Lung (tissue), 11 donors: ENCODE measurements at regions not wholly inside any gene's neighbourhood (a gene's known extent, or its start where the extent isn't known, plus 50 kb on each side); places are given as distances from the start of the nearest gene placed in this dataset.

ENCODE experiments used
- ATAC-seq: fragments of 200-7000 bp; cut with Tn5 transposase; one replicate; pipeline ENCODE4 v1.9.1; 2020; ENCODE audit warnings: moderate number of reproducible peaks; ENCODE audit not compliant: insufficient read depth, low FRiP score
- DNase-seq, 3 donors: peaks; one replicate each; pipeline ENCODE4 v3.0.0-alpha.2; 2013 to 2017
- H3K27ac ChIP-seq, 2 donors: one replicate each; pipeline ENCODE4 v1.5.1; 2013; ENCODE audit warnings: mild to moderate bottlenecking in 2 of 2, moderate library complexity in 2 of 2, control low read depth in 1 of 2, inconsistent platforms in 1 of 2, low read depth in 1 of 2, low read length in 1 of 2
- H3K27me3 ChIP-seq, 3 donors: one replicate each; pipeline ENCODE4 v1.5.1; 2013; ENCODE audit warnings: low read length in 2 of 3; ENCODE audit not compliant: control insufficient read depth in 3 of 3, insufficient read depth in 3 of 3
- H3K36me3 ChIP-seq, 4 donors: one replicate each; pipeline ENCODE4 v1.5.1; 2013; ENCODE audit warnings: low read length in 4 of 4, mild to moderate bottlenecking in 1 of 4, moderate library complexity in 1 of 4; ENCODE audit not compliant: control insufficient read depth in 4 of 4, insufficient read depth in 4 of 4
- H3K4me1 ChIP-seq, 5 donors: one replicate each; pipeline ENCODE4 v1.5.1; 2013; ENCODE audit warnings: low read length in 5 of 5, mild to moderate bottlenecking in 2 of 5, moderate library complexity in 1 of 5; ENCODE audit not compliant: control insufficient read depth in 5 of 5, insufficient read depth in 5 of 5
- H3K4me3 ChIP-seq: one replicate; pipeline ENCODE4 v1.5.1; 2013; ENCODE audit warnings: mild to moderate bottlenecking, control low read depth, moderate library complexity
- H3K9ac ChIP-seq, 2 donors: one replicate each; pipeline ENCODE4 v1.5.1; 2013; ENCODE audit warnings: low read length in 2 of 2, control low read depth in 1 of 2; ENCODE audit not compliant: insufficient read depth in 1 of 2
- H3K9me3 ChIP-seq, 4 donors: one replicate each; pipeline ENCODE4 v1.5.1; 2013; ENCODE audit warnings: low read length in 3 of 4, mild to moderate bottlenecking in 1 of 4, moderate library complexity in 1 of 4; ENCODE audit not compliant: control insufficient read depth in 4 of 4, insufficient read depth in 3 of 4
- CTCF ChIP-seq: IDR thresholded peaks from 2 replicates; pipeline ENCODE4 v1.5.1; 2012; ENCODE audit warnings: mild to moderate bottlenecking; ENCODE audit errors: control extremely low read depth, extremely low read depth
- WGBS, 2 donors: extraction: QIAGEN DNeasy Blood & Tissue Kit; methylation state at CpG; one replicate each; pipeline ENCODE4 v1.1.7; 2013; 5-methylcytosine and 5-hydroxymethylcytosine counted together
- donor health status: control.
- donor health status: control.
- donor health status: Bipolar disorder and iron deficiency.
- donor health status: healthy.
- donor health status: DM: yes; HTN: yes; CAD: no.

GRCh38 chr1:47630346-47630745, 192.5 kb downstream of the FOXD2 start:
- ATAC-seq (no peak), DNase-seq (no peak)
- no peak for TF ChIP-seq CTCF
- peaks cover 0 to under 1% (median 0%) of the 10 kb centered on the region in 3 donors for H3K27me3 ChIP-seq
- H3K36me3 ChIP-seq: no peaks in the 10 kb centered on the region
- H3K4me3 ChIP-seq: no peak overlapping the region
- WGBS, 2 donors: 95 to 98% methylated on average over 4 of the region's 4 CpGs
- peaks cover 0 to 8% (median 0%) of the 10 kb centered on the region in 5 donors for H3K4me1 ChIP-seq
- no peaks in the 10 kb centered on the region for H3K9me3 ChIP-seq
- no peak overlapping the region for H3K9ac ChIP-seq
- no peak overlapping the region for H3K27ac ChIP-seq

DNA sequence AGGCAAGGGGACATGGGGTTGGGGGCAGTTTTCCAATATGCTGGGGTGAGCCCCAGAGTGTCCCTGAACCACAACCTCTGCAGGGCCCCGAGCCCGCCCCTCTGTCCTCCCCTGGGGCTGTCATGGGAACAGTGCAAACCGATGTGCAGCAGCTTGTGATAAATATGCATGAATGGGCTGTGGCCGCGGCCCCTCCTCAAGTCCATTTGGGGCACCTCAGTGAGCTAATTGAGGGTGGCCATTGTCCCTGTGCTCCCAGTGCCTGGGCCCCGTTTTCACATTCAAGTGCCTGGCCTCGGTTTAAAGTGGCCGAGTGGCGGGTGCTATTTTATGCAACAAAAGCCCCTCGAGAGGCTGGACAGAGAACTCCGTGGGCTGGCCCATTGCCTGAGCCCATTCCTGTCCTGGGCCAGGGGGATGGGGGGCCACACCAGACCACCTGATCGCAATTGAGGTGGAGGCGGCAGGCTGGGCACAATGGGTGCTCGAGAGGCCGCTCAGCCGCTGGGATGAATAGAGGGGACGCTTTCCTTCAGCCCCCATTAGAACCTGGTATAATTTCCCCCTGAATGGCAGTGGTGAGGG, 193.7 kb downstream of the FOXD2 start:
- TF ChIP-seq CTCF: no peak
- 81 to 86% methylated on average over 17 of the region's 17 CpGs for whole genome bisulfite sequencing, 2 donors
- Histone ChIP-seq H3K27ac (no peak overlapping the region), H3K36me3 (no peaks in the 10 kb centered on the region), H3K4me1 (peaks cover 0 to 8% (median 0%) of the 10 kb centered on the region in 5 donors), H3K4me3 (no peak overlapping the region), H3K9ac (no peak overlapping the region), H3K27me3 (peaks cover 0 to 4% (median 0%) of the 10 kb centered on the region in 3 donors), H3K9me3 (no peaks in the 10 kb centered on the region)
- DNase-seq (no peak), ATAC-seq (no peak)

- H3K36me3 ChIP-seq: no peaks in the 10 kb centered on the region
- no peak for DNase-seq
- no peaks in the 10 kb centered on the region for H3K9me3 ChIP-seq
- 86 to 94% methylated on average over 5 of the region's 5 CpGs for WGBS, 2 donors
- TF ChIP-seq CTCF: no peak
- H3K27me3 ChIP-seq: peaks cover 0 to 4% (median 0%) of the 10 kb centered on the region in 3 donors
- H3K27ac ChIP-seq: no peak overlapping the region
- ATAC-seq: no peak
- no peaks in the 10 kb centered on the region for H3K4me1 ChIP-seq
- H3K9ac ChIP-seq: no peak overlapping the region
- no peak overlapping the region for H3K4me3 ChIP-seq
Observed at GRCh38 chr1:47635111-47635510, 197.3 kb downstream of the FOXD2 start.

DNA sequence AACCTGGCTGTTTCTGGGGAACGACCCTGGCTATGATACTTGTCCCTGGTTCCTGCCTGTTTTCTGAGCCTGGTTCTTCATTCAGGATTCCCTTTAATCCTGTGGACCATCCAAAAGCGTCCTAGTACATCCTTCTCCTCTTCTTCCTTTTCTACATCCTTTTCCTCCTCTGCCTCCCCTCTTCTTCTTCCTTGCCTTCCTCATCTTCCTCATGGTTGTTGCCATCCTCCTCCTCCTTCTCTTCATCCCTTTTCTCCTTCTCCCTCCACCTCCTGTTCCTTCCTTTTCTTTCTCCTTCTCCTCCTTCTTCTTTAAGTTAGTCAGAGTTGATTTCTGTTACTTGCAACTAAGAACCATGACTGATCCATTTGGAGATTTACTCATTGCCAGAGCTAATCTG, 197.8 kb downstream of the FOXD2 start:
- DNase-seq (no peak), ATAC-seq (no peak)
- H3K9me3 ChIP-seq: no peaks in the 10 kb centered on the region
- H3K4me3 ChIP-seq: no peak overlapping the region
- WGBS, 2 donors: 83 to 97% methylated on average over 2 of the region's 2 CpGs
- no peaks in the 10 kb centered on the region for H3K4me1 ChIP-seq
- no peaks in the 10 kb centered on the region for H3K36me3 ChIP-seq
- no peak overlapping the region for H3K9ac ChIP-seq
- H3K27me3 ChIP-seq: peaks cover 0 to 4% (median 0%) of the 10 kb centered on the region in 3 donors
- no peak overlapping the region for H3K27ac ChIP-seq
- no peak for TF ChIP-seq CTCF
